ENCODE measurements at regions not wholly inside any gene's neighbourhood (a gene's known extent, or its start where the extent isn't known, plus 50 kb on each side); places are given as distances from the start of the nearest gene placed in this dataset.

- no peak for DNase-seq
These were observed 530.3 kb downstream of the TCERG1L start for GRCh38 chr10:130781206-130781605.

- DNase-seq: no peak
These were observed 529.9 kb downstream of the TCERG1L start for GRCh38 chr10:130781623-130782022.

GRCh38 chr10:130782467-130782866 is 529.1 kb downstream of the TCERG1L start:
- no peak for DNase-seq

- DNase-seq: no peak
These were observed 527.2 kb downstream of the TCERG1L start for GRCh38 chr10:130784326-130784725.

- no peak for DNase-seq
These were observed 525.1 kb downstream of the TCERG1L start for GRCh38 chr10:130786365-130786966.

- no peak for DNase-seq
These were observed 524.3 kb downstream of the TCERG1L start for GRCh38 chr10:130787243-130787642.

GRCh38 chr10:130787821-130788220 is 523.7 kb downstream of the TCERG1L start:
- DNase-seq: no peak

GRCh38 chr10:130790339-130790738 is 521.2 kb downstream of the TCERG1L start:
- no peak for DNase-seq

- DNase-seq: no peak
These were observed 519.2 kb downstream of the TCERG1L start for GRCh38 chr10:130792096-130792845.

- DNase-seq: no peak
These were observed 515.7 kb downstream of the TCERG1L start for GRCh38 chr10:130795819-130796218.

GRCh38 chr10:130799532-130799931 is 512.0 kb downstream of the TCERG1L start:
- no peak for DNase-seq

- no peak for DNase-seq
These were observed 511.2 kb downstream of the TCERG1L start for GRCh38 chr10:130800281-130800680.

GRCh38 chr10:130801276-130801675 is 510.2 kb downstream of the TCERG1L start:
- DNase-seq: no peak

GRCh38 chr10:130801784-130802183 is 509.7 kb downstream of the TCERG1L start:
- DNase-seq: no peak

GRCh38 chr10:130802301-130802700 is 509.2 kb downstream of the TCERG1L start:
- DNase-seq: no peak

GRCh38 chr10:130804281-130804680 is 507.2 kb downstream of the TCERG1L start:
- DNase-seq: no peak

- no peak for DNase-seq
These were observed 506.5 kb downstream of the TCERG1L start for GRCh38 chr10:130804778-130805634.

GRCh38 chr10:130805635-130806030 is 505.9 kb downstream of the TCERG1L start:
- DNase-seq: no peak

GRCh38 chr10:130806426-130806825 is 505.1 kb downstream of the TCERG1L start:
- no peak for DNase-seq

- DNase-seq: no peak
These were observed 504.4 kb downstream of the TCERG1L start for GRCh38 chr10:130807096-130807495.

GRCh38 chr10:130807721-130808120 is 503.8 kb downstream of the TCERG1L start:
- DNase-seq: no peak

- DNase-seq: no peak
These were observed 503.3 kb downstream of the TCERG1L start for GRCh38 chr10:130808243-130808642.

- no peak for DNase-seq
These were observed 502.8 kb downstream of the TCERG1L start for GRCh38 chr10:130808686-130809085.

GRCh38 chr10:130809181-130809580 is 502.3 kb downstream of the TCERG1L start:
- DNase-seq: no peak

Data from activated naive CD4-positive, alpha-beta T cell (primary cell).